Uterus (tissue), 2 donors: ENCODE measurements at regions not wholly inside any gene's neighbourhood (a gene's known extent, or its start where the extent isn't known, plus 50 kb on each side); places are given as distances from the start of the nearest gene placed in this dataset.

Source experiments
- CTCF ChIP-seq, 4 experiments: fragments of 200-600 bp in 2 of 4; fragments of 450-650 bp in 2 of 4; sonication (generic) in 2 of 4; IDR thresholded peaks; one replicate each; pipeline ENCODE4 v1.5.1; 2016 to 2019; ENCODE audit warnings: antibody characterized with exemption in 4 of 4, mild to moderate bottlenecking in 2 of 4, moderate library complexity in 1 of 4
- POLR2A ChIP-seq, 2 donors: fragments of 450-650 bp; IDR thresholded peaks; one replicate each; pipeline ENCODE4 v1.6.1; 2016; ENCODE audit warnings: antibody characterized with exemption in 2 of 2, mild to moderate bottlenecking in 1 of 2, moderate library complexity in 1 of 2

- TF ChIP-seq POLR2A (IDR thresholded peaks at IDR 0.05) = no peak
- no peak for TF ChIP-seq CTCF (IDR thresholded peaks at IDR 0.05)
These were observed 393.8 kb upstream of the POU3F1 start for GRCh38 chr1:38440402-38440801.
